Psoas muscle (tissue), 7 donors: ENCODE measurements at regions not wholly inside any gene's neighbourhood (a gene's known extent, or its start where the extent isn't known, plus 50 kb on each side); places are given as distances from the start of the nearest gene placed in this dataset.

Source experiments
- ATAC-seq, 4 donors: fragments of 200-7000 bp; cut with Tn5 transposase; one replicate each; pipeline ENCODE4 v1.9.1; 2020; ENCODE audit warnings: moderate library complexity in 3 of 4, mild to moderate bottlenecking in 2 of 4
- DNase-seq, 2 donors: peaks; one replicate each; pipeline ENCODE4 v3.0.0-alpha.2; 2020
- H3K27ac ChIP-seq: fragments of 200-600 bp; one replicate; pipeline ENCODE4 v1.8.0; 2022
- H3K27me3 ChIP-seq, 3 donors: fragments of 200-600 bp in 1 of 3; one replicate each; pipeline versions ENCODE4 v1.6.1 to v1.8.0; 2013 to 2022; ENCODE audit warnings: low read length in 2 of 3, mild to moderate bottlenecking in 2 of 3, moderate library complexity in 1 of 3; ENCODE audit not compliant: insufficient read depth in 3 of 3
- H3K36me3 ChIP-seq, 2 donors: fragments of 200-600 bp in 1 of 2; one replicate each; pipeline versions ENCODE4 v1.6.1 to v1.8.0; 2013 to 2022; ENCODE audit warnings: low read depth in 1 of 2, mild to moderate bottlenecking in 1 of 2, moderate library complexity in 1 of 2; ENCODE audit not compliant: insufficient read depth in 1 of 2
- H3K4me1 ChIP-seq: fragments of 200-600 bp; one replicate; pipeline ENCODE4 v1.8.0; 2022
- H3K4me3 ChIP-seq: fragments of 200-600 bp; one replicate; pipeline ENCODE4 v1.8.0; 2022; ENCODE audit warnings: mild to moderate bottlenecking
- H3K9me3 ChIP-seq: fragments of 200-600 bp; one replicate; pipeline ENCODE4 v1.8.0; 2022
- WGBS, 3 donors: extraction: QIAGEN DNeasy Blood & Tissue Kit; methylation state at CpG; one replicate each; pipeline versions ENCODE4 v1.1.6 to v1.1.7; 2013; 5-methylcytosine and 5-hydroxymethylcytosine counted together
- intact Hi-C, 2 donors: fragments of 100-400 bp; cut with DNase I; formaldehyde crosslinking; loops; one replicate each; pipeline versions ENCODE4 v1.11.0 to v1.14.2; 2022
- TF ChIP-seq, protein P1 (sequence below): fragments of 200-600 bp; IDR thresholded peaks from one replicate; pipeline ENCODE4 v1.8.0; 2022; ENCODE audit warnings: antibody characterized with exemption
- donor health status: healthy with polysubstance abuse.
- donor health status: DM: no; HTN: no; CAD: no; lungs with moderate emphysema.
- donor health status: Bipolar disorder and iron deficiency.
- donor health status: healthy.
- donor health status: DM: yes; HTN: yes; CAD: no.
- donor health status: DM: no; HTN: no; CAD: no.
- donor health status: DM: yes; HTN: yes; CAD: no.

GRCh38 chr5:163023846-163024245 is 413.5 kb upstream of the CCNG1 start:
- H3K27ac ChIP-seq = no peak overlapping the region

DNA sequence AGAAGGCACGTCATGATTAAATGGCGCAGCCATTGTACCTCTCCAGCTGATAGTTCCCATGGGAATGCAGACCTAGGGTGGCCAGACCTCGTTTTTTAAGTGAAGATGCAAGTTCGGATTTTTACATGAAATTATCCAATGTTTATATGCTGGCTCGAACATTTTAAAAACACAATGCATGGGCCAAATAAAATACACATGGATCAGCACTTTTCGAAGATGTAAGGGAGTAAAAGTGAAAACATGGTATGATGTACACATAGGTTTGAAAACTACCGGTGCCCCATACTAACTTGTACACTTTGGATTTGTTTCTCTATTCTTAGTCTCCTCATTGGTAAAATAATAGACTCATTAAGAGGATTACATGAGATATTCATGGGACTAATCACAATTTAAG is 412.5 kb upstream of the CCNG1 start:
- intact Hi-C loops = no loop called here

More at GRCh38 chr5:163023846-163024245, 413.5 kb upstream of the CCNG1 start:
- H3K36me3 ChIP-seq = no peaks in the 10 kb centered on the region
- DNase-seq (no peak), ATAC-seq (no peak)
- H3K27me3 ChIP-seq = no peaks in the 10 kb centered on the region
- no peak overlapping the region for H3K4me3 ChIP-seq
- no peaks in the 10 kb centered on the region for H3K4me1 ChIP-seq
- no peaks in the 10 kb centered on the region for H3K9me3 ChIP-seq
- intact Hi-C loops = no loop called here
- TF ChIP-seq, protein P1, sequence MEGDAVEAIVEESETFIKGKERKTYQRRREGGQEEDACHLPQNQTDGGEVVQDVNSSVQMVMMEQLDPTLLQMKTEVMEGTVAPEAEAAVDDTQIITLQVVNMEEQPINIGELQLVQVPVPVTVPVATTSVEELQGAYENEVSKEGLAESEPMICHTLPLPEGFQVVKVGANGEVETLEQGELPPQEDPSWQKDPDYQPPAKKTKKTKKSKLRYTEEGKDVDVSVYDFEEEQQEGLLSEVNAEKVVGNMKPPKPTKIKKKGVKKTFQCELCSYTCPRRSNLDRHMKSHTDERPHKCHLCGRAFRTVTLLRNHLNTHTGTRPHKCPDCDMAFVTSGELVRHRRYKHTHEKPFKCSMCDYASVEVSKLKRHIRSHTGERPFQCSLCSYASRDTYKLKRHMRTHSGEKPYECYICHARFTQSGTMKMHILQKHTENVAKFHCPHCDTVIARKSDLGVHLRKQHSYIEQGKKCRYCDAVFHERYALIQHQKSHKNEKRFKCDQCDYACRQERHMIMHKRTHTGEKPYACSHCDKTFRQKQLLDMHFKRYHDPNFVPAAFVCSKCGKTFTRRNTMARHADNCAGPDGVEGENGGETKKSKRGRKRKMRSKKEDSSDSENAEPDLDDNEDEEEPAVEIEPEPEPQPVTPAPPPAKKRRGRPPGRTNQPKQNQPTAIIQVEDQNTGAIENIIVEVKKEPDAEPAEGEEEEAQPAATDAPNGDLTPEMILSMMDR = no peak
- 64 to 75% (median 67%) methylated on average over 2 of the region's 2 CpGs for WGBS, 3 donors

GRCh38 chr5:163033656-163034055 is 403.7 kb upstream of the CCNG1 start:
- DNase-seq = no peak
- no peaks in the 10 kb centered on the region for H3K27me3 ChIP-seq
- no peaks in the 10 kb centered on the region for H3K4me1 ChIP-seq
- H3K9me3 ChIP-seq = no peaks in the 10 kb centered on the region
- no peak overlapping the region for H3K27ac ChIP-seq
- H3K36me3 ChIP-seq = no peaks in the 10 kb centered on the region
- no peak for ATAC-seq
- 31 to 34% (median 33%) methylated on average over 3 of the region's 3 CpGs for WGBS, 3 donors
- TF ChIP-seq, protein P1 = no peak
- no peak overlapping the region for H3K4me3 ChIP-seq
- intact Hi-C loops = no loop called here

More for the DNA sequence above, 412.5 kb upstream of the CCNG1 start:
- H3K4me1 ChIP-seq = no peaks in the 10 kb centered on the region
- no peaks in the 10 kb centered on the region for H3K9me3 ChIP-seq
- ATAC-seq = no peak
- DNase-seq = no peak
- H3K36me3 ChIP-seq = no peaks in the 10 kb centered on the region
- TF ChIP-seq, protein P1 = no peak
- H3K27ac ChIP-seq = no peak overlapping the region
- no peaks in the 10 kb centered on the region for H3K27me3 ChIP-seq
- no peak overlapping the region for H3K4me3 ChIP-seq
- WGBS, 3 donors = 67 to 81% (median 78%) methylated on average over 7 of the region's 7 CpGs

DNA sequence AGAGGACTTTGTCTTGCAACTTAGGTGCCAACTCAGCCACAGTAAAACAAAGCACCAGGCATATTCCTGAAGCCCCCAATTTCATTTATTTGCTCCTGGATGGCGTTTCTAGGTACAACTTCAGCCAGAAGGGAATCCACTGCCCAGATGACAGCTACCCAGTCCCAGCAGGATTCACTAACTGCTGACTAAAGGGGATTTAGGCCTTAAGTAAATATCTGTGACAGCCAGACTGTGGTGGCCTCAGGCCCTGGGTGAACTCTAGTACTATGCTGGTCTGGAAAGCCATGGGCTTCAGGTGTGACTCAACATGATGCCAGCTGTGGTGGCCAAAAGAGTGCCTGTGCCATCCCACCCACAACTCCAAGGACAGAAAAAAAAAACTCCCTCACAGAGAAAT is 396.1 kb upstream of the CCNG1 start:
- DNase-seq = no peak
- Histone ChIP-seq H3K4me1 (no peaks in the 10 kb centered on the region), H3K9me3 (no peaks in the 10 kb centered on the region), H3K36me3 (no peaks in the 10 kb centered on the region), H3K4me3 (no peak overlapping the region), H3K27me3 (no peaks in the 10 kb centered on the region), H3K27ac (no peak overlapping the region)
- WGBS, 3 donors = 49 to 75% (median 55%) methylated on average over 1 of the region's 1 CpG
- intact Hi-C loops = no loop called here
- TF ChIP-seq, protein P1 = no peak
- no peak for ATAC-seq

DNA sequence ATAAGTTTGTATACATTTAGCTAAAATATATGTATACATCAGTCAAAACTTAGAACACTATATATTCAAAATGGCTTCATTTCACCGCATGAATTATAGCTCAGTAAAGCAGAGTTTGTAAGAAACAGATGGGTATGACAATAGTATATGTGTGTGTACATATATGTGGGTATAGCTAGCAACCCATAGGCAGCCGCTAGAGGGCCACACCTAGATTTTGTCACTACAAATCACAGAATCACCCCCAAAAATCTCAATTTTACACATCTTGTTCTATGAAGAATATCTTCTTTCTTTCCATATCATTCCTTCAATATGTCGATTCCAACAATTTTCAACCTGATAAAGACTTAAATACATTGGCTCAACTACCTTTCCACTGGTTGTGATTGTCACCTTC is 357.8 kb upstream of the CCNG1 start:
- TF ChIP-seq, protein P1 = no peak
- no peaks in the 10 kb centered on the region for H3K27me3 ChIP-seq
- H3K9me3 ChIP-seq = peaks cover 14% of the 10 kb centered on the region
- ATAC-seq (no peak), DNase-seq (no peak)
- H3K4me3 ChIP-seq = no peak overlapping the region
- intact Hi-C loops = no loop called here
- WGBS, 3 donors = 57 to 65% (median 59%) methylated on average over 3 of the region's 3 CpGs
- H3K36me3 ChIP-seq = no peaks in the 10 kb centered on the region
- H3K4me1 ChIP-seq = no peaks in the 10 kb centered on the region
- H3K27ac ChIP-seq = no peak overlapping the region
